ENCODE measurements at regions not wholly inside any gene's neighbourhood (a gene's known extent, or its start where the extent isn't known, plus 50 kb on each side); places are given as distances from the start of the nearest gene placed in this dataset.

GRCh38 chr10:106440767-106441166 lies 723.7 kb downstream of the SORCS1 start:
- Mint-ChIP-seq H3K27ac (no peak overlapping the region), H3K9me3 (peaks cover 14% of the 10 kb centered on the region), H3K4me3 (no peak overlapping the region), H3K36me3 (ENCODE audit: low read depth) (no peaks in the 10 kb centered on the region), H3K27me3 (no peaks in the 10 kb centered on the region), H3K4me1 (ENCODE audit: low read depth) (no peaks in the 10 kb centered on the region)
- Histone ChIP-seq H3K36me3 (ENCODE audit: insufficient read depth, low read length) (no peaks in the 10 kb centered on the region), H3K27me3 (ENCODE audit: control insufficient read depth in 1 of 2, insufficient read depth in 2 of 2, low read length in 2 of 2) (no peaks in the 10 kb centered on the region), H3K4me1 (ENCODE audit: insufficient read depth, low read length) (no peaks in the 10 kb centered on the region), H3K27ac (ENCODE audit: low read depth in 1 of 2, low read length in 2 of 2) (no peak overlapping the region), H3K4me3 (ENCODE audit: low read length) (no peak overlapping the region), H3K9me3 (ENCODE audit: control insufficient read depth in 1 of 2, insufficient read depth in 1 of 2, low read length in 2 of 2) (no peaks in the 10 kb centered on the region)
- ChIA-PET CTCF (interaction anchor here (1.0 kb wide), 1 partner anchor 8 kb away, joined by 3 read pairs; no protein-coding TSS in a partner anchor), POLR2A (no interaction called here)
- intact Hi-C loops (cut with DNase I, micrococcal nuclease) = no loop called here
- ATAC-seq (ENCODE audit: poor library complexity) = no peak
- no peak for DNase-seq
- no peak for TF ChIP-seq CTCF (IDR thresholded peaks at IDR 0.05)

DNA sequence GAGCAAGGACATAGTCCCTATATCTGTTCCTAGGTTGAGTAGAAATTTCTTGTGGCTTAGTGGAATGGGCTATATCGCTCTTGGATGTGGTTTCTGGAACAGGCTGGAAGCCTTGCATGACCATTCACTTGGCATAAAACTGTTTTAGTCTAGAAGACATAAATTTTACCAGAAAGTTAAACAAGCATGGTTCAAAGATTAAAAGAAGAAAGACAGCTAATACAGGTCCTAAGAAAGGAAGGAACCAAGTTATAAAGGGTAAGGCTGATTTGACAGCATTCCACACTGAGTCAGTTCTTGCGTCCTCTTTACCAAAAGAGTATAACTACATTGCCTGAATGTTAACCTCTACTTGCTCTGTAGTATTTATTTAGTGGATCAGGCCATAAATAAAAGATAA lies 724.2 kb downstream of the SORCS1 start:
- Mint-ChIP-seq H3K27ac (no peak overlapping the region), H3K4me1 (ENCODE audit: low read depth) (no peaks in the 10 kb centered on the region), H3K9me3 (peaks cover 14% of the 10 kb centered on the region), H3K27me3 (no peaks in the 10 kb centered on the region), H3K4me3 (no peak overlapping the region), H3K36me3 (ENCODE audit: low read depth) (no peaks in the 10 kb centered on the region)
- Histone ChIP-seq H3K4me1 (ENCODE audit: insufficient read depth, low read length) (no peaks in the 10 kb centered on the region), H3K27ac (ENCODE audit: low read depth in 1 of 2, low read length in 2 of 2) (no peak overlapping the region), H3K4me3 (ENCODE audit: low read length) (no peak overlapping the region), H3K9me3 (ENCODE audit: control insufficient read depth in 1 of 2, insufficient read depth in 1 of 2, low read length in 2 of 2) (no peaks in the 10 kb centered on the region), H3K36me3 (ENCODE audit: insufficient read depth, low read length) (no peaks in the 10 kb centered on the region), H3K27me3 (ENCODE audit: control insufficient read depth in 1 of 2, insufficient read depth in 2 of 2, low read length in 2 of 2) (no peaks in the 10 kb centered on the region)
- ChIA-PET CTCF (interaction anchor here (1.0 kb wide), 1 partner anchor 9 kb away, joined by 3 read pairs; no protein-coding TSS in a partner anchor), POLR2A (no interaction called here)
- ATAC-seq (ENCODE audit: poor library complexity) (no peak), DNase-seq (no peak)
- TF ChIP-seq CTCF (IDR thresholded peaks at IDR 0.05) = no peak
- intact Hi-C loops (cut with DNase I, micrococcal nuclease) = no loop called here

DNA sequence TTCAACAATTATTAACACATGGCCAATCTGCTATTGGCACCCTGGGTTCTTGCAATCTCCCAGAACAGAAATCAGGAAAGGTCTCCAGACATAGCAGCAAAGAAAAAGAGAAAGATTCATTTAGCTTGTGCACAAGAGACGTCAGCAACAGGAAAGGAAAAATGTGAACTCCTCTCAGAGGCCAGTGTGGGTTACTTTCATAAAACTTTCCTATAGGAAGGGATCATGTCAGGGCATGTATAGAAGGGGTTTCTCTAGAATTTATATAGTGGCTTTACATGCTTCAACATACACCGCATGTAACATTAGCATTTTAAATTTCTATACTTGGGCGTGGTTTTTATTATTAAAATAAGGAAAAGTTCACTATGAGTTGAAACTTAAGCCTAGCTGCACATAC lies 725.1 kb downstream of the SORCS1 start:
- peaks cover 9% of the 10 kb centered on the region for H3K9me3 Mint-ChIP-seq
- intact Hi-C loops (cut with DNase I, micrococcal nuclease) = no loop called here
- POLR2A ChIA-PET = no interaction called here
- H3K36me3 Mint-ChIP-seq (ENCODE audit: low read depth) = no peaks in the 10 kb centered on the region
- Histone ChIP-seq H3K27ac (ENCODE audit: low read depth in 1 of 2, low read length in 2 of 2) (no peak overlapping the region), H3K4me1 (ENCODE audit: insufficient read depth, low read length) (no peaks in the 10 kb centered on the region), H3K27me3 (ENCODE audit: control insufficient read depth in 1 of 2, insufficient read depth in 2 of 2, low read length in 2 of 2) (no peaks in the 10 kb centered on the region), H3K36me3 (ENCODE audit: insufficient read depth, low read length) (no peaks in the 10 kb centered on the region), H3K9me3 (ENCODE audit: control insufficient read depth in 1 of 2, insufficient read depth in 1 of 2, low read length in 2 of 2) (no peaks in the 10 kb centered on the region), H3K4me3 (ENCODE audit: low read length) (no peak overlapping the region)
- ATAC-seq (ENCODE audit: poor library complexity) = no peak
- CTCF ChIA-PET = no interaction called here
- TF ChIP-seq CTCF (IDR thresholded peaks at IDR 0.05) = no peak
- H3K27me3 Mint-ChIP-seq = no peaks in the 10 kb centered on the region
- no peak for DNase-seq
- no peak overlapping the region for H3K4me3 Mint-ChIP-seq
- H3K4me1 Mint-ChIP-seq (ENCODE audit: low read depth) = no peaks in the 10 kb centered on the region
- no peak overlapping the region for H3K27ac Mint-ChIP-seq
